ENCODE measurements at regions not wholly inside any gene's neighbourhood (a gene's known extent, or its start where the extent isn't known, plus 50 kb on each side); places are given as distances from the start of the nearest gene placed in this dataset.

GRCh38 chr12:42945927-42946326, 356.4 kb upstream of the PRICKLE1 start:
- no peak for DNase-seq (ENCODE audit: low read depth)
- TF ChIP-seq CTCF (IDR thresholded peaks at IDR 0.05; ENCODE audit: control insufficient read depth, insufficient read depth, low read depth, low read length, missing control alignments) = no peak
- H3K4me3 ChIP-seq (ENCODE audit: control insufficient read depth, low read depth, low read length) = no peak overlapping the region

- no peak for DNase-seq (ENCODE audit: low read depth)
- no peak overlapping the region for H3K4me3 ChIP-seq (ENCODE audit: control insufficient read depth, low read depth, low read length)
- TF ChIP-seq CTCF (IDR thresholded peaks at IDR 0.05; ENCODE audit: control insufficient read depth, insufficient read depth, low read depth, low read length, missing control alignments) = no peak
Observed at GRCh38 chr12:42944516-42944915, 355.0 kb upstream of the PRICKLE1 start.

- DNase-seq (ENCODE audit: low read depth) = no peak
Observed at GRCh38 chr12:42936991-42937390, 347.4 kb upstream of the PRICKLE1 start.

GRCh38 chr12:42936260-42936659, 346.7 kb upstream of the PRICKLE1 start:
- no peak overlapping the region for H3K4me3 ChIP-seq (ENCODE audit: control insufficient read depth, low read depth, low read length)
- TF ChIP-seq CTCF (IDR thresholded peaks at IDR 0.05; ENCODE audit: control insufficient read depth, insufficient read depth, low read depth, low read length, missing control alignments) = no peak
- DNase-seq (ENCODE audit: low read depth) = no peak

More at GRCh38 chr12:42936991-42937390, 347.4 kb upstream of the PRICKLE1 start:
- H3K4me3 ChIP-seq (ENCODE audit: control insufficient read depth, low read depth, low read length) = no peak overlapping the region
- no peak for TF ChIP-seq CTCF (IDR thresholded peaks at IDR 0.05; ENCODE audit: control insufficient read depth, insufficient read depth, low read depth, low read length, missing control alignments)

- TF ChIP-seq CTCF (IDR thresholded peaks at IDR 0.05; ENCODE audit: control insufficient read depth, insufficient read depth, low read depth, low read length, missing control alignments) = no peak
- no peak overlapping the region for H3K4me3 ChIP-seq (ENCODE audit: control insufficient read depth, low read depth, low read length)
- DNase-seq (ENCODE audit: low read depth) = peak; percentile 38
Observed at GRCh38 chr12:42935756-42936155, 346.2 kb upstream of the PRICKLE1 start.

GRCh38 chr12:42935090-42935489, 345.5 kb upstream of the PRICKLE1 start:
- no peak overlapping the region for H3K4me3 ChIP-seq (ENCODE audit: control insufficient read depth, low read depth, low read length)
- DNase-seq (ENCODE audit: low read depth) = no peak
- no peak for TF ChIP-seq CTCF (IDR thresholded peaks at IDR 0.05; ENCODE audit: control insufficient read depth, insufficient read depth, low read depth, low read length, missing control alignments)

Measured in AG09309 (cell line).